ENCODE measurements at regions not wholly inside any gene's neighbourhood (a gene's known extent, or its start where the extent isn't known, plus 50 kb on each side); places are given as distances from the start of the nearest gene placed in this dataset.

DNA sequence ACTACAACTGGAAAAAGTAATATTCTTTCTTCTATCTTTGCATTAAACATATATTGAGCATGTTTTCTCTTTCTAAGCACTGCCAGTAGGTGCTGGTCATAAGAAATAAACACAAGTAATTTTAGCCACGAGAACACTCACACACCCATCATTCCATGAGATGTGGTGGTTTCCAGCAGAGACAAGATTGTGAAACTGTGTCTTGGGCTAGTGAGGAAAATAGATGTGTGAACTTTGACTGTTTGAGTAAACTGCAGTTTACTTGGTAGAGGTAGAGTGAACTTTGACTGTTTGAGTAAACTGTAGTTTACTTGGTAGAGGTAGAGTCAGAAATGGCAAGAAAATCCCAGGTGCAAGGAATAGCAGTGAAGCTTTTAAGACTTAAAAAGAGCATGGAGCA lies 300.9 kb upstream of the HS3ST1 start:
- FAIRE-seq (no peak), DNase-seq (ENCODE audit: low read depth in 1 of 2, low spot score in 1 of 2) (peak in 1 of 2 experiments; percentile 7), ATAC-seq (no peak)
- no peaks in the 10 kb centered on the region for H3K9me3 ChIP-seq
- peak overlapping the region; percentile 38; the same call in 2 of the 3 replicates for H3K4me2 ChIP-seq
- WGBS (ENCODE audit: missing lambda C conversion rate): 5% methylated on average over 1 of the region's 1 CpG
- POLR2A ChIA-PET: no interaction called here
- H3K4me3 ChIP-seq: no peak overlapping the region
- H3K27ac ChIP-seq: no peak overlapping the region
- H3K4me1 ChIP-seq: no peaks in the 10 kb centered on the region
- TF ChIP-seq EHMT2 (IDR thresholded peaks at IDR 0.05; ENCODE audit: low read depth) (no peak), SREBF2 (IDR thresholded peaks at IDR 0.05) (no peak), RAD21 (conservative IDR thresholded peaks at IDR 0.05 in 1 of 2, IDR thresholded peaks at IDR 0.05 in 1 of 2) (no peak), MAZ (IDR thresholded peaks at IDR 0.05; ENCODE audit: borderline replicate concordance, low read depth, low read length) (no peak), MAFK (IDR thresholded peaks at IDR 0.05; ENCODE audit: partially characterized antibody) (no peak), MYC (IDR thresholded peaks at IDR 0.05; ENCODE audit: borderline replicate concordance, low read length) (no peak), RARB (CRISPR knock-in tag; IDR thresholded peaks at IDR 0.05) (no peak), TP53 (CRISPR knock-in tag; IDR thresholded peaks at IDR 0.05) (no peak), CBX2 (IDR thresholded peaks at IDR 0.05; ENCODE audit: borderline replicate concordance, low read depth) (no peak), CHD2 (IDR thresholded peaks at IDR 0.05; ENCODE audit: low read length, partially characterized antibody) (no peak), NFE2L2 (conservative IDR thresholded peaks at IDR 0.05; ENCODE audit: low read length) (no peak), FOXS1 (CRISPR knock-in tag; IDR thresholded peaks at IDR 0.05) (no peak), EP300 (IDR thresholded peaks at IDR 0.05) (no peak), RNF2 (IDR thresholded peaks at IDR 0.05; ENCODE audit: borderline replicate concordance, low read depth) (no peak), TFCP2L1 (CRISPR knock-in tag; IDR thresholded peaks at IDR 0.05) (no peak)
- TF ChIP-seq, protein P1, sequence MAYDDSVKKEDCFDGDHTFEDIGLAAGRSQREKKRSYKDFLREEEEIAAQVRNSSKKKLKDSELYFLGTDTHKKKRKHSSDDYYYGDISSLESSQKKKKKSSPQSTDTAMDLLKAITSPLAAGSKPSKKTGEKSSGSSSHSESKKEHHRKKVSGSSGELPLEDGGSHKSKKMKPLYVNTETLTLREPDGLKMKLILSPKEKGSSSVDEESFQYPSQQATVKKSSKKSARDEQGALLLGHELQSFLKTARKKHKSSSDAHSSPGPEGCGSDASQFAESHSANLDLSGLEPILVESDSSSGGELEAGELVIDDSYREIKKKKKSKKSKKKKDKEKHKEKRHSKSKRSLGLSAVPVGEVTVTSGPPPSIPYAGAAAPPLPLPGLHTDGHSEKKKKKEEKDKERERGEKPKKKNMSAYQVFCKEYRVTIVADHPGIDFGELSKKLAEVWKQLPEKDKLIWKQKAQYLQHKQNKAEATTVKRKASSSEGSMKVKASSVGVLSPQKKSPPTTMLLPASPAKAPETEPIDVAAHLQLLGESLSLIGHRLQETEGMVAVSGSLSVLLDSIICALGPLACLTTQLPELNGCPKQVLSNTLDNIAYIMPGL (CRISPR knock-in tag; IDR thresholded peaks at IDR 0.05; ENCODE audit: borderline replicate concordance): no peak
- TF ChIP-seq, protein P2, sequence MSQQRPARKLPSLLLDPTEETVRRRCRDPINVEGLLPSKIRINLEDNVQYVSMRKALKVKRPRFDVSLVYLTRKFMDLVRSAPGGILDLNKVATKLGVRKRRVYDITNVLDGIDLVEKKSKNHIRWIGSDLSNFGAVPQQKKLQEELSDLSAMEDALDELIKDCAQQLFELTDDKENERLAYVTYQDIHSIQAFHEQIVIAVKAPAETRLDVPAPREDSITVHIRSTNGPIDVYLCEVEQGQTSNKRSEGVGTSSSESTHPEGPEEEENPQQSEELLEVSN (IDR thresholded peaks at IDR 0.05; ENCODE audit: borderline replicate concordance, low read depth): no peak
- CTCF ChIA-PET: no interaction called here

DNA sequence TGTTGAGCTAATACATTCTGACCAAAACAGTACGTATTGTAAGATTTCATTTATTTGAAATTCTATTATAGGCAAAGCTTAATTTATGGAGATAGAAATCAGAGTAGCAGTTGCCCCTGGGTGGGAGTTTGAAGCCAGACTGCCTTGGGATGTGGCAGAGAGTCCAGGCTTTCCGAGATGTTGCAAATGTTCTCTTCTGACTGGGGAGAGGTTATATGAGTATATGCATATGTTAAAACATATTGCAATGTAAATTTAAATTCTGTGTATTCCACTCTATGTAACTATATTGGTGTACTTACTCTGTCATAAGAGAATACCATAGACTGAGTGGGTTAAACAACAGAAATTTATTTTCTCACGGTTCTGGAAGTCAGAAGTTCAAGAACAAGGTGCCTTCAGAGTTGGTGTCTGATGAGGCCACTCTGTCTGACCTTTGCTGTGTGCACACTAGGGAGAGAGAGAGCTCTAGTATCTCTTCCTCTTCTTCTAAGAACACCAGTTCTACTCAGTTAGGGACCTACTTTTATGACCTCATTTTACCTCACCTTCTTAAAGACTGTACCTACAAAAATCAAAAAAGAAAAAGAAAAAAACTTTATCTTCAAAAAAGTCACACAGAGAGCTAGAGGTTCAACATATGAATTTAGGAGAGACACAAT lies 299.3 kb upstream of the HS3ST1 start:
- POLR2A ChIA-PET: no interaction called here
- ATAC-seq: no peak
- FAIRE-seq: no peak

More for the DNA sequence above, 299.3 kb upstream of the HS3ST1 start:
- Histone ChIP-seq H3K4me3 (no peak overlapping the region), H3K27ac (no peak overlapping the region), H3K4me2 (no peak overlapping the region), H3K4me1 (no peaks in the 10 kb centered on the region), H3K9me3 (no peaks in the 10 kb centered on the region)
- no peak for DNase-seq (ENCODE audit: low read depth in 1 of 2, low spot score in 1 of 2)
- TF ChIP-seq TFCP2L1 (CRISPR knock-in tag; IDR thresholded peaks at IDR 0.05) (no peak), CHD4 (IDR thresholded peaks at IDR 0.05; ENCODE audit: borderline replicate concordance) (no peak), JUN (IDR thresholded peaks at IDR 0.05) (no peak), EP300 (IDR thresholded peaks at IDR 0.05) (no peak), GATA3 (IDR thresholded peaks at IDR 0.05; ENCODE audit: borderline replicate concordance) (no peak), ZSCAN20 (CRISPR knock-in tag; IDR thresholded peaks at IDR 0.05) (no peak), MAZ (IDR thresholded peaks at IDR 0.05; ENCODE audit: borderline replicate concordance, low read depth, low read length) (no peak)
- TF ChIP-seq, protein P3, sequence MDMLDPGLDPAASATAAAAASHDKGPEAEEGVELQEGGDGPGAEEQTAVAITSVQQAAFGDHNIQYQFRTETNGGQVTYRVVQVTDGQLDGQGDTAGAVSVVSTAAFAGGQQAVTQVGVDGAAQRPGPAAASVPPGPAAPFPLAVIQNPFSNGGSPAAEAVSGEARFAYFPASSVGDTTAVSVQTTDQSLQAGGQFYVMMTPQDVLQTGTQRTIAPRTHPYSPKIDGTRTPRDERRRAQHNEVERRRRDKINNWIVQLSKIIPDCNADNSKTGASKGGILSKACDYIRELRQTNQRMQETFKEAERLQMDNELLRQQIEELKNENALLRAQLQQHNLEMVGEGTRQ (IDR thresholded peaks at IDR 0.05): no peak
- TF ChIP-seq, protein P4, sequence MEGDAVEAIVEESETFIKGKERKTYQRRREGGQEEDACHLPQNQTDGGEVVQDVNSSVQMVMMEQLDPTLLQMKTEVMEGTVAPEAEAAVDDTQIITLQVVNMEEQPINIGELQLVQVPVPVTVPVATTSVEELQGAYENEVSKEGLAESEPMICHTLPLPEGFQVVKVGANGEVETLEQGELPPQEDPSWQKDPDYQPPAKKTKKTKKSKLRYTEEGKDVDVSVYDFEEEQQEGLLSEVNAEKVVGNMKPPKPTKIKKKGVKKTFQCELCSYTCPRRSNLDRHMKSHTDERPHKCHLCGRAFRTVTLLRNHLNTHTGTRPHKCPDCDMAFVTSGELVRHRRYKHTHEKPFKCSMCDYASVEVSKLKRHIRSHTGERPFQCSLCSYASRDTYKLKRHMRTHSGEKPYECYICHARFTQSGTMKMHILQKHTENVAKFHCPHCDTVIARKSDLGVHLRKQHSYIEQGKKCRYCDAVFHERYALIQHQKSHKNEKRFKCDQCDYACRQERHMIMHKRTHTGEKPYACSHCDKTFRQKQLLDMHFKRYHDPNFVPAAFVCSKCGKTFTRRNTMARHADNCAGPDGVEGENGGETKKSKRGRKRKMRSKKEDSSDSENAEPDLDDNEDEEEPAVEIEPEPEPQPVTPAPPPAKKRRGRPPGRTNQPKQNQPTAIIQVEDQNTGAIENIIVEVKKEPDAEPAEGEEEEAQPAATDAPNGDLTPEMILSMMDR (IDR thresholded peaks at IDR 0.05): no peak
- 49% methylated on average over 3 of the region's 3 CpGs for WGBS (ENCODE audit: missing lambda C conversion rate)
- CTCF ChIA-PET: no interaction called here
